NCI-H1092 treated with DMSO at 0.1 percent for 48 hours (cell line): ENCODE measurements at regions not wholly inside any gene's neighbourhood (a gene's known extent, or its start where the extent isn't known, plus 50 kb on each side); places are given as distances from the start of the nearest gene placed in this dataset.

Experiments used
- DNase-seq: peaks from one replicate; lab custom pipeline; 2025; lab: John Stamatoyannopoulos, UW

DNA sequence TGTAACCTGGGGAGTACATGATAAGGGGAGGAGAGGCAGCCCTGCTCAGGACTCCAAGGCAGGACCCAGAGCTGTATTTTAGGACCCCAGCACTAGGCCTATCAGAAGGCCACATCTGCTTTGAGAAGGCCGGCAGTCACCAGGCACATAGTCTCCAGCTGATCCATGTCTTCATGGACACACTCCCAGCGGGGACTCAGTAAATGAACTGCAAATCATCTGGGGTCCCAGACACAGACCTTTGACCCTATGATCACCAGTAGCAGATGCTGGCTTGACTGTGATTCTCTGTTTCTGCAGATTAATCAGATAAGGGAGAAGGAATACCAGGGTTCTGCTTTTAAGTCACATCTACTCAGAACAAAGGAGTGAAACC lies 341.4 kb upstream of the PODXL start:
- no peak for DNase-seq

DNA sequence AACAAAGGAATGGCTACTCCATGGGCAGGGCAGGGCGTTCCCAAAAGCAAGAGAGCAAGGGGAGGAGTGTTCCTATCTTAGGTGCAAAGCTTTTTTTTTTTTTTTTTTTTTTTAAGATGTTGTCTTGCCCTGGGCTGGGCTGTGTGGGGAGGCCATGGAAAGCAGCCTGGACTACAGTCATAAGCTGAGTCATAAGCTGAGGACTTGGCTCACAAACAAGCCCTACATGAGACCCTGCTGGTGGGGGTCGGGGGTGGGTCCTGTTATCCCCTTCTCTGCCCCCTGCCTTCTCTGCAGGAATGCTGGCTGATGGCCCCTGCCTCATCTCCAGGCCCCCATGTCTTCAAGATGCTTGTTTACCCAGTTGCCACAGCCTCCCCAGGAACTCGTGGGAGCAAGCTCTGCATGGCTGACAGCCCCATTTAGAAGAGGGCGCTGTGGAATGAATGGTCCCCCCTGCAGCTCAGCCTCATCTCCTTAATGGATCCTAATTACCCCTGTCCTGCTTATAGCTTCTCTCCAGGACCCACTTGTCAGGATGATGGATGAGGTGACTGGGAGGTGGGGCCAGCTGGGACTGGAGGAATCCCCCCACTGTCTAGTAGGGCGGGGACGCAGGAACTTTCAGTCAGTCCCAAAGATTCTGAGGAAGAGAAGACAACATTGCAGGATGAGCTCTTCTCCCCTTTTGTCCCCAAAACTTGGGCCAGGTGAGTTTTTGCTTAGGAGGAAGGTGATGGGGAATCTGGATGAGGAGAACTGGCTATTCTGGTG lies 340.8 kb upstream of the PODXL start:
- no peak for DNase-seq

DNA sequence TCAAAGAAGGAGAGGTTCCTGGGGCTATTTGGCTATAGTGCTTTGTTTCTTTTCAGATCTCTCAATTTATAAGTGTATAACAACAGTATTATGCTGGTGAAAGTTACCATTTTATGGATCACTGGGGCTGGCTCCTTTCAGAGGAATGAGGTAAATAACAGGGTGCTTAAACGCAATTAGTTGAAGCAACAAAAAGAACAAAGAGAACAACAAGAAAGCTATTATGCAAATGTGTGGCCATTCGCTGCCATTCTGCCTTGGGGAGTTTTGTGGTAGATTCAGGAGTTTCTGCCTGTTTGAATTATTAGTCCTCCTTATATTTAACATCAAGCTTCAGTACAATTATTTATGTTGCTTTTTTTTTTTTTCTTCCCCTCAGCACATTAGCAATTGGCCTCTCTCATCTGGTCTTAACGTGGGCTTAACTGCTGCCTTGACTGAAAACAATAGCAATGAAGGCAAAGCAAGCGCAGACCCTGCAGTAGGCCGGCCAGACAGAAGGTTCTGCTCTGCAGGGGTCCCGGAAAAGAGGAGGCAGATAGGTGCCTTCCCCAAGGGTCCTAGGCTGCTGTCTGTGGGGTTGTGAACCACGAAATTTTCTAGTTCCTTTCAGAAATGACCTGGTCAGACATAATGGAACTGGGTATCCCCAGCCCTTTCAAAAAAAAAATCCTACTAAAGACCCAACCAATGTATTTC lies 339.9 kb upstream of the PODXL start:
- DNase-seq = no peak

DNA sequence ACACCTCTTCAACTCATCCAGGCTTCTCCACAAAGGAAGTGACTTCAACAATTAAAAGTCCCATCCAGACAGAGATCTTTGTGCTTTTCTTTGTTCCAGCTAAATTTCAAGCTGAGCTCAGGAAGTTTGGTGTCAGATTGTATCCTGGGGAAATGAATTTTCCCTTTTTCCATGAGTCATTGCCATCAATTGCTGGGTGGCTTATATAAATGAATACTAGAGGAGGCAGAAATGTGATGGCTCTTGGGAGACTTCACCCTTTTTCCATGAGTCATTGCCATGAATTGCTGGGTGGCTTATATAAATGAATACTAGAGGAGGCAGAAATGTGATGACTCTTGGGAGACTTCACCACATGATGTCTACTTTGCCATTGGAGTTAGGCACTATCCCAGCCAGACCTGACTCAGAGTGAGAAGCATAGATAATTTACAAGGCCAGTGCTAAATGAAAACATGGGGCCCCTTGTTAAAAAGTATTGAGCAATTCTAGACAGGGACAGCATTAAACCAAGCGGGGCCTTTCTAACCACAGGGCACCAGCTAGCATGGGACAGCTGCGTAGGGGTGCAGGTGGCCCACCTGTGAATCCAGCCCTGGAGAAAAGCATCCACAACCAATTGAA lies 339.2 kb upstream of the PODXL start:
- DNase-seq = no peak

DNA sequence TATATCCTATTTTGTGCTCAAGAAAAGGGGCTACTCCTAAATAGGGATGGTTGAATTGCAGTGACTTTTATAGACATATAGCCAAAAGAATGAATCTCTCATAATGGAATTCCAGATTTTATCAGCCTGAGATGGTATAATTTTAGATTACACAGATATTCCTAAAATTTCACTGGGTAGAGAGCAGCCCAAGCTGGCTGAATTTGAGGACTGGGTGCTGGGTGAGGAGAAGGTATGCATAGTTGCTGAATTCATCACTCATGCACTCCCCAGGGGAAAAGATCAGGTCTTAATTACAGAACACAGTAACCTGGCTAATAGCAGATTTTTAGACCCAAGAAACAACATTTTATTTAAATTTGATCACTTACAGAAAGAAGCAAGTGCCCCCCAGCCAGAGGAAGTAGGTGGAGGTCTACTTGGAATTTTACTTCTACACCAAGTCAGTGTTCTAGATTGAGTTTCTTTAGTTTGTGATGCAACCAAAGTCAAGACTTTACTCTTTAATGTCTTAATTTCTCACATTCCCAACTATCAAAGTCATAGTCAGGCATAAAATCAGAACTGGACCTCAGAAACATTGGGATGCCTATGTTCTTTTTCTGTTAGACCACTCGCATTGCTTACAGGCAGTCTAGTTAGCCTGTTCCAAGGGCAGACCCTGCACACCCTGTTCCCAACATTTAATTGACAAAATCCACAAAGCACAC lies 337.4 kb upstream of the PODXL start:
- no peak for DNase-seq

DNA sequence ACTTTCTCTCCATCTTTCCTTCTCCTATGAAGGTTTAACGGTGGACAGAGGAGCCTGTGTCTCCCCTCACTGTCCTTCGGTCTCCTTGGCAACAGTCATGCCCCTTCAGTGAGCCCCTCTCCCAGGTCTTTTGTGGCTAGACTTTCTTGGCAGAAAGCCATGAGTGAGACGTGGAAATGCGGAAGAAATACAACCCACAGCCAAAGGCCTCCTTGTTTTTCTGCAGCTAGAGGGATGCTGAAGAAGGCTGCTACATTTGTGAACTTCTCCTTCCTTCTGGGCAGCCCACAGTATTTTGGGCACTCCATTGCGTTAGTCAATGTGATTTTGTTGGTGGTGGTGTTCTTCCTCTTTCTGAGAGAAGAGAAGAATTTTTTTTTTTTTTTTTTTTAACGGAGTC lies 333.7 kb upstream of the PODXL start:
- DNase-seq = peak; percentile 34

DNA sequence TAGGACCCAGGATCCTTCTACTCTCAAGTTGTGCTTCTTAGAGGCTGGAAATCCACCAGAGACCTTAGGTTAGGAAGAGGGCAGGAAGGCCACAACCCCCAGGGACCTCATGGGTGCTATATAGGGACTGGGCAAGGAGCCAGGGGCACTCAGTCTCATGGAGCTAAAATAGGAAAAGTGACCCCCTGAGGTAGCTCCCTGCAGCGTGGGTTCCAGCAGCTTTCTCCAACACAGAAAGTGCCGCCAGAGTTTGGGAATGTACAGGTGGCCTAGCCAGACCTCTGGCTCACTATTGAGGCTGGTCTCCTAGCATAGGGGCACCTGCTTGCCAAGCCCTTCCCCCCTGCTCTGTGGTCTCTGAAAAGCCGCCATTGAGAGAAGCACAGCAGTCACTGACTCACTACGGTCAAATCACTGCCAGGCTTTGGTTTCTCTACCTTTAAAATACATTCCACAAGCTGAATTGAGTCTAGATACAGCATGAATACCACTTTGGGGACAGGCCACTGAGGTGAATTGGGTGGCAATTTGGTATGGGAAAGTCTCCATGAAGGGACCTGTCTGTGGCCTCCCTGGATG lies 333.2 kb upstream of the PODXL start:
- peak; percentile 22 for DNase-seq

DNA sequence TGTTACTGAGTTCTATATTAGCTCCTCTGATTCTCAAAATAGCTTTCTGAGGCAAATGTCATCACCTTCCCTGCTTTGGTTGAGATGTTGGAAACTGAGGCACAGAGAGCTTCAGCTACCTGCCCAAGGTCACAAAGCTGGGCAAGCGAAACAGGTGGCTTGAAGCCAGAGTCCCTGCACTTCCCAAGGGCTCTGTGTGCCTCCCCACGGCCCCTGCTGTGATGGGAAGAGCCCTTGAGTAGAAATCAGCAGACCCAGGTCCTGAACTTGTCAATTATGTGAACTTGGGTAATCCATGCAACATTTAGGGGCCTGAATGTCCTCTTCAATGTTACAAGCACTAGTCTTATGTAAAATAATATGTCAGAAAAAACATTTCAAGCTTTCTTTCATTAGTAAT lies 327.3 kb upstream of the PODXL start:
- no peak for DNase-seq

DNA sequence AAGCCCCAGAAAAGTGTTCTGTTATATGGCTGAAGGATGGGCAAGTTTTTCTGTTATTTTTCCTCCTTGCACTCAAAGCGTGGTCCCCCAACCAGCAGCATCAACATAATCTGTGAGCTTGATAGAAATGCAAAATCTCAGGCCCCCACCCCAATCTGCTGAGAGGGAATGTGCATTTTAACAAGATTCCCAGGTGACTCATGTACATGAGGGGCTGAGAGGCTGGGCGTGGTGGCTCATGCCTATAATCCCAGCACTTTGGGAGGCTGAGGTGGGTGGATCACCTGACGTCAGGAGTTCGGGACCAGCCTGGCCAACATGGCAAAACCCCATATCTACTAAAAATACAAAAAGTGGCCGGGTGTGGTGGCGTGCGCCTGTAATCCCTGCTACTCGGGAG lies 326.8 kb upstream of the PODXL start:
- DNase-seq = no peak

DNA sequence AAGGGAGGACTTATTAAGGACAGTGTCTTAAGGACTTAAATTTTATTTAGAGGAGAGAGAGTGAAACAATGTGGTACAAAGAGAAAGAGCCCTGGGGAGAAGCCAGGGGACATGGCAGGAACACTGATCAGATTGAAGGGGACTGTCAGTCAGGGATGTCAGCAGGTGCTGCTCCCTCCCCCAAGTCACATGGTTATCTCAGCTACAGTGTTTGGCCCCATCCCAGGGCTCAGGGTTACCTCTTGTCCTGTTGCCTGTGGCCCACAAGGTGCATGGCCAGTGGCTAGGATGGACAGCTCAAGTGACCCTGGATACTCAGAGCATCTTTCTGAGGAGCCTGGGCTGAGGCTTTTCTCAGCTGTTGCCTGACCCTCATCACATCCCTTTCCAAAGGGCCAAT lies 325.9 kb upstream of the PODXL start:
- no peak for DNase-seq

DNA sequence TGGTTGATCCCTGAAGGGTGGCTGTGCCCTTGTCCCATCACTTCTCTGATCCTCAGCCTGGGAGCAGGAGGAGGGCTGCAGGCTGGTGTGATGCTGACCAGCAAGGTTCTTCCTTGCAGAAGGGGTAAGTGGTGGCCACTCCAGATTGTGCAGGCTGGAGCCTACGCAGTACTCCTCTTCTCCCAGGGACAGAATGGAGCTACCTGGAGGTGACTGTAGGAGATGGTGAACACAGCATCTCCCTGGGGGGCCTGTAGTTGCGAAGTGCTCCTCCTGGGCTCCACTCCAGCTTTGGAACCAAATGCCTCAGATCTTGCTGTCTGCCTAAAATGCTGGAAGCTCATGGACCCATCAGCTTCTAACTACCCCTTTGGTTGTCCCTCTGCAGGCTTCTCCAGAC lies 323.6 kb upstream of the PODXL start:
- DNase-seq = no peak

DNA sequence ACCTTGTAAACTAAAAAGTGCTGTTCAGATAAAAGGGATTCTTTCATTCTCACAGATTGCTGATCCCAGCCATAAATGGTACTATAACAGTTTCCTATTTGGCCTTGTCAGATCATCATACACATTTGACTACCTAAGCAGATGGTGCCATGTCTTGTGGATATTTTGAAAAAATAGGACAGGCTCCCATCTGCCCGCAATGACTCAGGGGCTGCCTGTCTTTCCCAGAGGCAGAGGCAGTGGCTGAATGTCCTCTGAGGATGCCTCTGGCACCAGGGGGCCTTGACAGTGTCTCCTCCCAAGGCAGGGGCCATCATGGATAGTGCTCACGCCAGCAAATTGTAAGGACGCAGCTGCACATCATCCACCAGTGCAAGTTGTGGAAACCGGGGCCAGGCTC lies 323.0 kb upstream of the PODXL start:
- DNase-seq = no peak

DNA sequence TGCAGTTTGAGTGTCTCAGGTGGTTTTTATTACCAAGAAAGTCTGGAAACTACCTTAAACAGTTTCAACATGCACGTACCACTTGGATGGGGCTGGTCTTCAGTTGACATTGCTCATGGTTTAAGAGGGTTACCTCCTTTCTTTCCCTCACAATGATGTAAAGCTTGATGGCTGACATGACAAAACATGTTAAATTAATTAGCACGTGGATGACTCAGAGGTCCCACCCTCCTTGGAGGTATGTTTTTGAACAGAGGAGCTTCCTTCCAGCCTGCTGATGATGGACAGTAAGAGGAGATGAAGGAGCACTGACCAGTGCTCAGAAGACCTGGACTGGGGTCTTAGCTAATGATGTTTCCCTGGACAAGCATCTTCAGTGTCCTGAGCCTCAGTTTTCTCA lies 322.3 kb upstream of the PODXL start:
- DNase-seq = no peak

DNA sequence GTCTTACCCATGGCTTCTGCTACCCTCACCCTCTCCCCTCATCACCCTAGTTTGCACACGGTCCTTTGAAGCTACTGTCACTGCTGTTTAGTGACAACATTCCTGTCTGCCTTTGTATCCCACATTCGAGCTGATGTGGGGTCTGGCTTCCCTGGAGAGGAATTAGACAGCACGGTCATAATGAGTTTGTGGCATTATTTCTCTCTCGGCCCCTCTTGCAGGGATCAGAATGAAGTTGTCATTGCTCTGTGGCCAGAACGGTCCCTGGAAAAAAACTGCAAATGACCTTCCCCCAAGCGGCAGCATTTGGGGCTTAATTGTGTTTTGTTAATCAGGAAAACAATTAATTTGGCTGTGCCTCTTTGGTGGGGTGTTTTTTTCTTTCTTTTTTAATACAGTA lies 317.2 kb upstream of the PODXL start:
- no peak for DNase-seq

DNA sequence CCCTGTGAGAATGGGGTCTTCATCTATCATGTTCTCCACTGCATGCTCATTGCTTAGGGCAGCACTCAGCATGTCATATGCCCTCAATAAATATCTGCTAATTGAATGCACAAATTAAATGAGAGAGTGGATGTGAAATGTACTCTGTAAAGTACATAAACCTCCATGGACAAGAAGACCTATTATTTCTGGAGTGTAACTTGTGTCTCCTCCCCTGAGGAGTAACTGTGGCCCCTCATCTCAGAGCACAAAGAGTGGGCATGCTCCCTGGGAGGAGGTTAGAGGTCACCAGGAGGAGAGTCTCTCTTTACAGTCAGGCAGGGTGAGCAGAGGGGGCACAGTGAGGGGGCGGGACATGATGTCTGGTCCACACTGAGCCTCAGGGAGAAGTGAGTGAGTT lies 313.6 kb upstream of the PODXL start:
- DNase-seq = no peak

DNA sequence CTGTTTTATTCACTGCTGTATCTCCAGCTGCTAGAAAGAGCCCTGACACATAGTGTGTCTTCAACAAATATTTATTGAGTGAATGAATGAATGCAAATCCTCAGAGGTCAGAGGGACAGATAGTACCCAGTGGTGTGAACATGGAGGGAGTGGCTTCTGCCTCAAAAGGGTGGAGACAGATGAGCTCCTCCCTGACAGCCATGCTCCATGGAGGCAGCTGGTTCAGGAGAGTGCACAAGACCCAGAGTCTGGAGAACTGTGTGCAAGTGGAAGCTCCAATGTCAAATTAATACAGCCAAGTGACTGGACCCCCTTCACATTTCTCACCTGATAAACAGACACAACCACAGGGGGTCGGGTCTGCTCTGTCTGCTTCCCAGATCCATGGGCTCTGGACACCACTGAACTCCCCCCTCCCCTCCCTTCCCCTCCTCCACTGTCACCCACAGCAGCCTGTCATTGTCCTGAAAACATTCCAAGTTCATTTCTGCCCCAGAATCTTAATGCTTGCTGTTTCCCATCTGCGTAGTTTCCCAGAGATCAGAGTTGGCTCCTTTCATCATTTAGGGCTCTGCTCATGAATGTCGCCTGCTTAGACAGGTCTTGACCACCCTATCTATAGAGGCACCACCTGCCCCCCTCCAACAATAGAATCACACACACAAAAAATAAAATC lies 312.9 kb upstream of the PODXL start:
- DNase-seq = no peak

DNA sequence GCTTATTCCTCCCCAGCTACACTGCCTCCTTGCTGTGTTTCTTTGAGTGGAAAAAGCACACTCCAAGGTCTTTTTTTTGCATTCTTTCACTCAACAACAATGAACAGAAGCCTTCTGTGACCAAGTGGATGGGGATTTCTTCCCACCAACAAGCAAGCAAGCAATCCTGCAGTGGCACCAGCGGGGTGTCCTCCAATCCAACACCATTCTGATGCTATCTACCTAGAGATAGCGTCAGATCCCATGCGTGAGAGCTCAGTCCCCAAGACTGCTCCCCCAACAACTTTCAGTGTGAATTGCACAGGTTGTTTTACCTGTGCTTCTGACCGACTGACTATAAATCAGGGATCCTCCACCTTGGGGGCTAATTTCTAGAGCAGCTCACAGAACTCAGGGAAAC lies 311.0 kb upstream of the PODXL start:
- no peak for DNase-seq

DNA sequence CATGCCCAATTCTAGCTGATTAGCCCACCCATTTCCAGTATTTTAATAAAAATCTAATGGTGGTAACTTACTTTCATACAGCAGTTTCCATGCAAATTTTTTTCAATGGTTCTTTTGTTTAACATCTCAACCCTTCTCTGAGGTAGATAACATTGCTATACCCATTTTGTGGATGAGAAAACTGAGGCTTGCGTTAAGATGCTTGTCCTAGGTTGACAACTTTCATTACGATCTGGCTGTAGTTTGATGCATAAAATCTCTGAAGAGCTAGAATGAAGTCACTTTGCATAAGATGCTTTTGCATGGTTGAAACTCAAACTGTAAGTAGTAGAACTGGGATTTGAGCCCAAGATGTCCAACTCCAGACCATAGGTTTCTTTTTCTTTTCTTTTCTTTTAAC lies 309.5 kb upstream of the PODXL start:
- no peak for DNase-seq

DNA sequence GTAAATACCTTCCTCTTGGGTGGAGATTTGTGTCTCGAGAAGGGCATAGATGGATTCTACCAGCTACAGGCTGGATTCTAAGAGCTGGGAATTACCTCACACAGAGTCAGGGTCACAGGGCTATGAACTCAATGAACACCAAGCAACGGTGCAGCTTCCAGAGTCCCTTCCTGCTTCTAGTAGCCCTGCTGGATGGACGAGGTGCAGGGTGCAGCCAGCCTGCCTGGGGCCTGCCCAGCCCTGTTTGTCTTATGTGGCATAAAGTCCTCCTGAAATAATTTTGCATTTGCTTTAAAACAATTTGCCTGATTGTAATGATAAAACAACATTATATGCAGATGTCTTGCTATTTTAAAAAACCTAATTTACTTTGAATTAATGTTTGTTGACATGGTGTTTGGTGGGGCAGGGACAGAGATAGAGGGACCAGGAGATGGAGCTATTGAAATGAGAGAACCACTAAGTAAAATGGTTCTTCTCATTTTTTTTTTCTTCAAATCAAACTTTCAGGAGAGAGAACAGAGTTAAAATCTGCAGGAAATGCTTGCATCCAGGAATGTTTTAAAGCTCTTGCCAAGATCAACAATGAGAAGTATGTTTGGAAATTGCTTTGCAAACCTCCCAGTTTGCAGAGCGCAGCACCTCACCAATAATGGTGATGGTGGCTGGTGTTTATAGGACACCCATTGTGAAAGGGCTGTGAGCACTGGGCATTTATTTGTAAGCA lies 305.4 kb upstream of the PODXL start:
- no peak for DNase-seq

DNA sequence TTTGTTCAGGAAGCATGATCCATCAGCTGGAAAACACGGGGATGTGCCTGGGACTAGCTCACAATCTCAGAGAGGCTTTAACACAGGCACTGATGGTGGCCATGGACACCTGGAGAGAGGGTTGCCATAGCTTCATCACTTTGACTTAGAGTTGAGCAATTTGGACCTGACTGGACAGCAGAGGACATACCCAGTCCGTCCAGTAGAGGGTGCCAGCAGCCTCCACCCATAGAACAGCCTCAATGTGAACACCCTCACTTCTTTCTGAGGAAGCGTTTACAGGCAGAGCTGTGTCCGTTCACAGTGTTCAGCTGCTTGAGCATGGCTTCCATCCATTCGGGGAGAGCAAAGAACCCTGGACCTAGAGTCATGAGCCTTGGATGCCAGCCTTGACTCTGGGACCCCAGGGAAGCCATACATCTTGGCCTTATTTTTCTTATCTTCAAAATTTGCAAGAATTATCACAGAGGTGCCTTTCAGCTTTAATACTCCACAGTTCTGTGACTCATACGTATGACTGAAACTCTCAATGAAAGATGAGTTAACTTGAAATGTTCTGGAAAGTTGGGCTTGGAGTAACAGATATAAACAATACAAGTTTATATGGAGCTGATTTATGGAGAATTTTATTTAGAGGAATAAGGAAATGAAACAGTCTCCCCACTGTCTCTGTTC lies 302.9 kb upstream of the PODXL start:
- peak; percentile 61 for DNase-seq

DNA sequence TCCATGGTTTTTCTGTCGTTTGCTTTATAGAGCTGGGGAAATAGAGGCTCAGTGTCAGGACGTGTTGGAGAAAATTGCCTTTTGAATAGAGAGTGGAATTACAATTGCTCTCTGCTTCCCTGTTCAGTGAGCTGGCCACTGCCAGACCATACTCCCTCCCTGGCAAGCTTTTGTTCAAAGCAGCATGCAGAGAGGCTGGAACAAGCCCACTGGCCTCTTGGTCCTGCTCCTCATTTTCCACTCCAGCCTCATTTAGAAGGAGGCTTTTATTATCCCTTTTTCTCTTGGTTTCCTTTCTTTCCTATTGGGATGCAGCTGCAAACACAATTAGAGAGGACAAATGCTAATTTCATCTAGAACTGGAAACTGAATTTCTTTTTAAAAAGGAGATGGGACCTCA lies 302.2 kb upstream of the PODXL start:
- no peak for DNase-seq
